T-helper 1 cell treated with Interleukin-12 subunit alpha and Interleukin-12 subunit beta and Interleukin-4 antibody, amounts not matched to agents 30 ng/mL and 1 ng/mL, for 36 hours (primary cell): ENCODE measurements at regions not wholly inside any gene's neighbourhood (a gene's known extent, or its start where the extent isn't known, plus 50 kb on each side); places are given as distances from the start of the nearest gene placed in this dataset.
"Not testable (repeated sequence)": the region's sequence is repeated elsewhere in the genome, so short reads cannot be mapped to it uniquely, and the experiment has no call there.

Experiments used
- intact Hi-C: fragments of 100-400 bp; cut with micrococcal nuclease; formaldehyde crosslinking; loops from one replicate; pipeline ENCODE4 v1.15.1; 2024

DNA sequence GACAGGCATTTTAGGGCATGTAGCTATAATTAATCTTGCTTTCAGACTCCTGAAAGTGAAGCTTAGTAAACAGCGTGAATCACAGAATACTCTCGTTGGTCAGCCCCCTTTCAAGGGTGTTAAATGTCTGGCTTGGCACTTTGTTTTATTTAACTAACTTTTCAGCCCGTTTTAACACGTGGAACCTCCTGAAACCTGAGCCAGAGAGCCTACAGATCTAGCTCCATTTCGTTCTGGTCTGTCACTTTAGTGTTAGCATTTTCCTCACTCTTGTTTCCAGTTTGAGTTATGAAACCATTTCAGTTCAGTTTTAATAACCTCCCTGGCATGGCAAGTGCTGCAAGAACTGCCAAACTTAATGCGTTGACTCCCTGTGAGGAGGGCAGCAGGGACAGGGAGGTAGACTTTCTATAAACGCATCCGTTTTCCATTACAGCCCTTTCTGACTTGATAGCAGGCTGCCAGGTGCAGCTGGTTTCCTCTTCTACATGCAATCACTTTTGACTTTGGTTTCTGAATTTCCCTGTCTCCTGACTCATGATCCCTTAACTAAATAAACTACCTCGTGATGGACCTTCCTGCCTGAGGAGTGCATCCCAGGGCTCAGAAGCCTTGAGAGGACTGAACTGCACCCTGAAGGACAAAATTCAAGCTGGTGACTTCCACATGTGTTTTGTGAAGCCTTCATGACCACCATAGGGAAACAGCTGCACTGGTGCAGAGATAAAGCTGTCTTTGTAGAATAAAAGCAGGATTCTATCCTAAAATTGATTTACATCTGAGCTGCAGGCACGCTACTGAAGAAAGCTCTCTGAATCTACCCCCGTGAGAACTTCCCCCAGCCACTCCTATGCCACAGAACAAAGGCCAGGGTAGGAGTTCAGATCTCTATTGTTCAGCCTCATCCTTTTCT is 192.6 kb downstream of the DLEU7 start:
- intact Hi-C loops, result no loop called here

DNA sequence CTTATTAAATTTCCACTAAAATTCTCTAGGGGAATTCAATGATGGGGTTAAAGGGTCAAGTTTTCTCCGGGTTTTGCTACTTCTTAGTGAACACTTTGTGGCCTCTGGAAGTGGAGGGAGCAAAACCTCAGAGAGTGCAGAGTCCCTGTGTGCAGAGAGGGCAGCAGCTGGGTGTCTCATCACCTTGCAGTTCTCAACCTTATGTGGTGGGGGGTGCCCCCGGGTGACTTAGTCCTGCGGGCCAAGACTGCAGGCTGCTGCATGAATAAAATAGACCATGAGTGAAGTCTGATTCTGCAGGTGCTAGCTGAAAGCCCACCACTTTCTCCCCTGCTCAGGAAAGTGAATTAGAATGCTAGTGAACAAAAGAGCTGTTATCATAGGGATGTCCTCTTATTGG is 191.6 kb downstream of the DLEU7 start:
- intact Hi-C loops, result no loop called here

DNA sequence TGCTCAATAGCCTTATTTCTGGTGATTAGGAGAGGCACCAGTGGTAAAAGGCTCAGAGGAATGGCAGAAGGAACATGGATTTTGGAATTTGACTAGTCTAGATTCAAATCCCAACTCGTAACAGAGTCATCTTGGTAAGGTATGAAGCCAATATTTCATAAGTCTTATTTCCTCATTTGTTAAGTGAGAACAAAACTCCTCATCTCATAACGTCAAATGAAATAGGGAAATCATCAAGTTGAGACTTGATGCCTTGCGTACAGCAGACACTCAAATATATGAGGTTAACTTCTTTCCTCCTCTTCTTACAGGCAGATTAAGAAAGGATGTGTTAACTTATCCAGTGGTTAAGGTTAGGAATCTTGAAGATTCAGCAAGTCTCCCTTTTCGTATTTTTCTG is 189.2 kb downstream of the DLEU7 start:
- intact Hi-C loops, result no loop called here

DNA sequence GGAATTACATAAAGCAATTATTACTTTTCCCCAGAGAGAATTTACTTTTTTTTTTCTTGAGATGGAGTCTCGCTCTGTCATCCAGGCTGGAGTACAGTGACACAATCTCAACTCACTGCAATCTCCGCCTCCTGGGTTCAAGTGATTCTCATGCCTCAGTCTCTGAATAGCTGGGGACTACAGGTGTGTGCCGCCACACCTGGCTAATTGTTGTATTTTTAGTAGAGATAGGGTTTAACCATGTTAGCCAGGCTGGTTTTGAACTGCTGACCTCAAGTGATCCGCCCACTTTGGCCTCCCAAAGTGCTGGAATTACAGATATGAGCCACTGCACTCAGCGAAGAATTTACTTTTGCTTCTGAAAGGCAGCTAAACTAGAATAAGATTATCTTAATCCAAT is 181.6 kb downstream of the DLEU7 start:
- intact Hi-C loops, result not testable (repeated sequence)

DNA sequence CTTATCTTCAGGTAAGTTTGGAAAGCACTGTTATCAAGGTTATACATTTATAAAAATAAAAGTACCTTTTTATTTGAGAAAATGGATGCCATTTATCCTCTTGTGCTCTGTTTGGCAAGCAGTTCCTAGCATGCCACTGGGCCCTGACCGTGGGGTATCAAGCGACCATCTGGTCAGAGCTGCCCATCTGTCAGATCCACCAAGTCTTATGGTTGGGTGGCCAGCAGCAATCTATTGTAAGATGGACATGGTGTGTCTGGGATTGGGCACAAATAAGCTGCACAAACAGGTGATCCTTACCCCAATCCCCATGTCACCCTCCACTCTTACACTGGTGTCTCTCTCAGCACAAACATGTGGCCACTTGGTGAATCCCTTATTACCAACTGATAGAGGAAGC is 178.5 kb downstream of the DLEU7 start:
- intact Hi-C loops, result no loop called here

DNA sequence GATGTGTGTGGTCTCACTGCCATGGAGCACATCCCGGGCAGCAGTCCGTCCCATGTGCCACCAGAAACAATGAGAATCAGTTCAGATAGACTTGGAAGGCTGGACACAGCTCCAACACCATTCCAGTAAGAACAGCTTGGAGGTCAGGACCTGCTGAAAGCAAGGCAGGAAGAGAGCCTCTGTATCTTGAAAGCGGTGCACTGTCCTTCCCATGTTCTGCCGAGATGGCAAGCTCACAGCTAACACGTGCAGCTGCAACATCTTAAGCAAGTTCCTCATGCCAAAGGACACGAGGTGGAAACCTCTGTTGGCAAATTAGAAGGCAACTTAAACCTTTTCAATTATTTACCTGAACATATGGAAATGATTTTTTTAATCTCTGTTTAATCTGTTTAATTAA is 175.4 kb downstream of the DLEU7 start:
- intact Hi-C loops, result no loop called here

DNA sequence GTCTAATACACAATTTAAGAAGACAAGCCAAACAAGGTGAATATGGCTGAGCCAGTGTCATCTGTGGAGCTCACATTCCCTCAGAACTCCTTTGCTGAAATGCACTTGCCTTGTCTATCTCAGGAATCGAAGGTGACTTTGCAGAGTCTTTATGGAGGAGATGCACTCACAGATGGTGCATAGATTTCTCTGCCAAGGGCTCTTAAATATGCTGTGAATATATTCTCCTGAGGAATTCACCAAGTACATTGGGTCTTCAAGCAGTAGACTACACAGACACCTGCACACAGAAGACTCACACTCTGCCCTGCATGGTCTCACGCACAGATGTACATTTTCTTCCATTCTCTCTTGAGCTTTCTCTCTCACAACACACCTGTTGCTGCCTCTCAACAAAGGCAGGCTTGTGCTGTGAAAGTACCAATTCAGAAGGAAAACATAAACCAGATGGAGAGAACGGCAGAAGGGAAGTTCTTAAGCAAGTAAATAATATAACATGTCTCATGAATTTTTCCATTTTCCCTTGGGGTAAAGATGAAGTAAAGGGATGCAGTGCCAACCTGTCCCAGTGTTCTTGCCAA is 174.7 kb downstream of the DLEU7 start:
- intact Hi-C loops, result no loop called here

DNA sequence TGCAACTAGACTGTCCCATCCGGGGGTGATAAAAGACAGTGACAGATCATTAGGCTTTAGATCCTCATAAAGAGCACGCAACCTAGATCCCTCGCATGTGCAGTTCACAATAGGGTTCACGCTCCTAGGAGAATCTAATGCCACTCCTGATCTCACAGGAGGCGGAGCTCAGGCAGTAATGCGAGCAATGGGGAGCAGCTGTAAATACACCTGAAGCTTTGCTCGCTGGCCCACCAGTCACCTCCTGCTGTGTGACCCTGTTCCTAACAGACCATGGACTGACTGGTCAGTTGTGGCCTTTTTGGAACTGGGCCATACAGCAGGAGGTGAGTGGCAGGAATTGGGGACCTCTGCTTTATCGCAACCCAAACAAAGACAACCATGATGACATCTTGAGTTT is 173.2 kb downstream of the DLEU7 start:
- intact Hi-C loops, result no loop called here

DNA sequence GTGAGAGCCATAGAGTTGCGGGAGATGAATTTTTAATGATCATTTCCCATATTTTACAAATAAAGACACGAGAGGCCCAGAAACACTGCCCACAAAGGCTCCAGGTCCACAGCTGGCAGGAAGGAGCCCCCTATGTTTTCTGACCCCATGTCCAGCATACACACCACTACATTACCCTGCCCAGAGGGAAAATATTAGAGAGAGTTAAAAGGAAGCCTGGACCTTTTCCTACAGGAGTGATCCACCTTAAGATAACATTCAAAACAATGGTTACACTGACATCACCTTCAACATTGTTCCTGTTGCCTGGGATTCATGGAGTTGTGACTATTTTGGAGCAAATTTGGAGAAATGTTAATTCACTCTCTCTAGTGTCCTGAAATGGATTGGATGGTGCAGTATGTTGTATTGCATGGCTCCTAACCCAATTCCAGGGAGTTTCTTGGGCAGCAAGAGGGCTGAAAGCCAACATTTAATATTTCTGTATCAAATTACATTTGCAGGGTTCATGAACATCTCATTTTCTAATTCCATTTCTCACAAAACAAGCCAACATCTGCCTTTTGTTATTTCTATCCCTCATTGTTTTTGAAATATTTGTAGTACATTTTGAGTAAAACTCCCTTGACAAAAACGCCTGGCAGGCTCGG is 172.5 kb downstream of the DLEU7 start:
- intact Hi-C loops, result no loop called here

DNA sequence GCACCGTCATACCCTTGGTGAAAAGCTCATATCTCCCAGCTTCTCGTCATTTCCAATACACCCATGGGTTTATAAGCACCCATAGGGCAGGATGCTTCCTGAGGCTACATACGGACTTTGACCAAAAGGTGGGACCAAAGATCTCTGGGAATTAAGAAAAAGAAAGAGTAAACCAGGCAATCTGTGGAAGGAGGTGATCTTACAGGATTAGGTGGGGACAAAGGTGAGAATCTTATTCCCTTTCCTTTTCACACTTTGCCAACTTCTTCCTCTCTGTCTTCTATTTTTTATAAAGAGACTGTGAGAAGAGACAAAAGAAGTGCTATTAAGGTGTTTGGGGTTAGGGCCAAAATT is 172.0 kb downstream of the DLEU7 start:
- intact Hi-C loops, result no loop called here

DNA sequence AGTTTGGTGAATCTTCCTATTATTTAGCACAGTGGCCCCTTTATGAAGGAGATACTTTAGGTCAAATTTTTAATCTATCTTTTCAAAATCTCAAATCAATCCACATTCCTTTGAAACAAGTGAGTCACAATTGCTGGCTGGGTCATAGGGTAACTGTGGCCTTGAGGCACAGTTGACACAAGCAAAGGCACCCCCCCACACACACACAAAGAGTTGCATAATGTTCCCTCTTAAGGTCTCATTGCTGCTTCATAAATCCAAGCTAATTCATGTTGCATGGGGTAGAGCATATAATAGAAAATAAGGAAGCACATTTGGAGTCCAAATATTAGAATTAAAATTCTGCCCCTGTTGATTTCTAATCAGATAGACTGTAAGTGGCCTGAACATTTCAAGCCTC is 171.5 kb downstream of the DLEU7 start:
- intact Hi-C loops, result no loop called here

DNA sequence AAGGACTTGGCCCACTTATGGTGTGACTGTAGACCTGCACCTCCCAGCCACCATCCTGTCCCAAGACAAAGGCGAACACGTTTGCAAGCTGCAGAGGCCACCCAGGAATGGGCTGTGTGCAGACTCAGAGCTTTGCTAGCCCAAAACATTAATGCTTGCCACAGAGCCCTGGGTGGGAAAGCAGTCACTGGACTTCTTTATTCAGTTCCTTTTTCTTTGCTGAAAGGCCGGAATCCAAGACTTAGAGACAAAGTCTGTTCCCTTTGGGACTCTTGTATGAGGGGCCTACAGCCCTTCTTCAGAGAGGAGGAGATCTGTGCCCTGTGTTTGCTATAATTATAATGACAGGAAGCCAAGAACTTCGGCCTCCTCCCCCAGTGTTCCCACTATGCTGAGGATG is 167.8 kb downstream of the DLEU7 start:
- intact Hi-C loops, result no loop called here

DNA sequence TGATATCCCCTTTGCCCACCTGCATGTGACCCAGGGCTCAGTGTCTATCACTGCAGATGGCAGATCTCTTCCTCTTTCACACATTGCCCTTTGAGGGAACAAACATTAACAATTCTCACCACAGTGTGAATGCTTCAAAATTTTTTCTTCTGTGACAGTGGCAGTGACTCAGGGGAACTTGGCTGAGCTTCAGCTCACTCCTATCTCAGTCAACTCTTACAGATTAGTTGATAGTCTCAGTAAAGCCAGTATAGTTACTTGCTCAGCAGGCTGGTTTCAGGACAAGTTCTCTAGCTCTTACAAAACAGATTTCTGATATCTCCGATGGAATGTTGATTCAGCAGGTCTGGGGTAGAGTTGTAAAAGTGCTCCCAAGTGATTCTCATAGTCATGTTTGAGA is 166.9 kb downstream of the DLEU7 start:
- intact Hi-C loops, result no loop called here

DNA sequence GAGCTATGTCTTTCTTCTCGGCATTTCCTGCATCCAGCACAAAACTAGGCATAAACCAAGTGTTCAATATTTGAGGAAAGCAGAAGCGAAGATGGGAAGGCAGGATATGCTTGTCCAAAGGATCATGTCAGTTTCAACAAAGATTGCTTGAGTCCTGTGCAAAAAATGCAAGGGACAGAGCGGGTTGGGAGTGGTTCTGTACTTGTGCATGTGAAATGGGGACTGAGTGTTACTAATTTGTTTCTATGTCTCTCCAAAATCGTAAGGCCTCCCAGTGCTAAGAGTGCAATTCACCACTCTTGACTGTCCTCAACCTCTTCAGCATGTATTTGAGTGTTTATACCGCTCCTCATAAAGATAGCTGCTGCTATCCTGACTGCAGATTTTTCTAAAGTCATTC is 166.2 kb downstream of the DLEU7 start:
- intact Hi-C loops, result no loop called here

DNA sequence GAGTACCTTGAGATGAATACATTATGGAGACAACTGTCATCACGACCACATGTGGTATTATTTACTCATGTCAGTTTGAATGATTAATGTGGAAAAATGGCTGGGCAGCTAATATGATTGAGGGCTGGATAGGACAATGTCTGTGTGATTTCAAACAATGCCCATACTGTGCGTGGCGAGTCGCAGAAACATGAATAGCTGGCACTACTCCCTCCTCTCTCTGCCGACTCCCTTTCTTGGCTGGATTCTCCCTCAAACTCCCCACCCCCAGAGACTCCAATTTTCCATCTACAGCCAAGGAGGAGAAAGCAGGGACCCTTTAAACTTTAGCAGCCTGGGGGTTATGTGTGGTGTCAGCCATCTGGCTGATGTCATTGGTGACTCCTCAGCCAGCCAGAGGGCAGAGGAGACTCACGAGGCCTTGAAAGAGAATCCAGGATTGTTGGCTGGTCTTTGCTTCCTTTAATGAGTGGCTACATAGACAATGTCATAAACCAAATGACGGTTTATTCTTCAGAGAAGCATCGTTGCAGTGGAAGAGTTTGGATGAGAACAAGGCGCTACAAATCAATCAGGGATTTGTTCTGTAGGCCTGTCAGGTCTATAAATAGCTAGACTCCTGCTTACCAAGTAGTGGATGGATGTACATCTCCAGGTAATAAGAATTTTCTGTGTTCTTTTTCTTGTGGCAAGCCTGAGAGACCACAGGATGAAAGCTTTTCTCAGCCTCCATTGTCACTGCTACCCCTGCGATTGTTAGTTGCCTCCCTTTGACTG is 165.6 kb downstream of the DLEU7 start:
- intact Hi-C loops, result no loop called here

DNA sequence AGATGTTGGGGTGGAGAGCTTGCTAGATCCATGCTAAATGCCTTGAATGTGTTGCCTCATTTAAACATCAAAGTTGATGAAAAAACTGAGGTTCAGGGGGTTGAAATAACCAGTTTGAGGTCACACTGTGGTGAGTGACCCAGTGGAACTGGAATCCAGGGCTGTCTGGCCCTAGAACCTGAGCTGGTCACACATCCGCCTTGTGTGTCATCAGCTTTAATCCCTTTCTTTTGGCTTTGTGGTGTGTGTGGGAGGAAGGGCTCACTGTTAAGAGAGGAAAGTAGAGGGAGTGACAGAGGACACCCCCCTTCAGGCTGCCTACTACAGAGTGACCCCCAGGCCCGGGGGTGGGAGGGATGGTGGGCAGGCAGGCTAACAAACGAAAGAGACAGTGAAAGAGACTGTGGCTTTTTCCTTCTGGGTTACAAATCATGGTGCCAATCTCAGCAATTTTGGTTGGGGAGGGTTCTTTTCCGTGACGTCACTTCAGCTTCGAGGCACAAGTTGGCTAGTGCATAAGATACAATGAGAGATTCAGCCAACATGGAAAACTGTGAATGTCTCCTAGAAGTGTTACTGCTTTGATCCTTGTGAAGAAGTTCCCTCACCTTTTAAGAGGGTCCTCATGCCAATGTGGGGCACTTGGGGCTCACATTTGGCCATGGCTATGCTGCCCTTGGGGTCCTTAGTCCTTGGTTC is 164.9 kb downstream of the DLEU7 start:
- intact Hi-C loops, result no loop called here

DNA sequence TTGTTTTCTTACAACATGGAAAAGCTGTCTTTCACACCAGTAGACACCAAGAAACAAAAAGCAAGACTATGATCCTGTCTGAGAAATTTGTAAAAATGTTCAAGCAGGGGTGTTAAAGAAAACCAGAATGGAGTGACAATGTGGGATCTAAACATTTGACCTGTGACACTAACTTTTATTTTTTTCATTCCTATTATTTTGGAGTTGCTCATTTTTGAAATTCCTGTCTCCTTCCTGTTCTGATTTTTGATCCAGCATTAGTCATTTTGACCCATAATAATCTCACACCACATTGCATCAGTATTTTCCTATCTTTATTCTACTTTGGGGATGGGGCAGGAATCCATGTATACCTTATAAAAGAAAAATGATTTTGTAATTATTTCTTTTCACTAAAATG is 164.2 kb downstream of the DLEU7 start:
- intact Hi-C loops, result no loop called here

DNA sequence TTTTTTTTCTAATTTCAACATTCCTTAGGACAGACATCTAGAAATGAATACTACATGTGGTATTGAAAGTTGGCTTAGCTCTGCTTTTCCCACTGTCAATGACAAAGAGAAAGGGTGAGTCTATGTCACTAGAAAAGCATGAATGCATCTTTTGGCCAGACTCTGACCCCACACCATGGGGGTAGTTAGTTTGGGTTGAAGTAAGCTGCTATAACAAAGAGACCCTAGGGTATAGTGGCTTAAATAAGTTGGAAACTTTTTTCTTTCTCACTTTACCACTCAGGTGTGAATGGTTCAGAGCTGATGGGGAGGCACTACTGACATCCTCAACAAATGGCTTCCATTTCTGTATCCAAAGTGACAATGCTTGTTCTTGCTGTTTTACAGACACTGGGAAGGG is 161.5 kb downstream of the DLEU7 start:
- intact Hi-C loops, result no loop called here

DNA sequence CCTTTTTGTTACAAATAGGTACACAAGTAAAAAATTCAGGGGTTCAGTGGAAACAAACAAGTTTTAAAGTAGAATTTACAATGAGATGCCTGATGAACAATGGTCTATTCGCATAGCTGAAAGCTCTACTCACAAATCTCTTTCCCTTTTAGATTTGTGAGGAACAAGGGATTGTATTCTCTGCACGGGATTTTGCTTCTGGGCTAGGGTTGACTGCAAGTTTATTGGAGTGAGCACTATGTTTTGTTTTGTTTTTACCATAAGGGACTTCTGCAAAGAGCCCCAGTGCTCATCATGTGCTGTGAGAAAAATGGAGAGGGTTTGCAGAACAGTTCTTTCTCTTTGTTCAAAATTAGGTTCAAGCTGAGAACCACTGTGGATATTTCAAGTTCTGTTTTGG is 160.5 kb downstream of the DLEU7 start:
- intact Hi-C loops, result no loop called here

DNA sequence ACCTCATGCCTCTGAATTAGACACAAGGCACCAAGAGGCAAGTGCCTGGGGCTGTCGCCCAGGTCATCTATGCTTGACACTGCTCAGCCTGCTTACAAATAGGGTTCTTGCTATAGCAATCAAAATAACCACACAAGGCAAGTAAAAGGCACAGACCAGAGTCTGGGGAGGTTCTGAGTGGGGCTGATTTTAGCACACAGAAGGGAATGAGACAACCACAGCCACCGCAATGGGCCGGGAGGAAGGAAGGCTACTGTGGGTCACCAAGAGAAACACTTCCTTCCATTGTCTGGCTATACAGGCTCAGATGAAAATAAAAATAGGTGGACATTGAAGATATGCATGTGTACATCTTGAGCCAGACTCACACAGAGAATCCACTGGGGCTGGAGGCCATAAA is 159.1 kb downstream of the DLEU7 start:
- intact Hi-C loops, result no loop called here

DNA sequence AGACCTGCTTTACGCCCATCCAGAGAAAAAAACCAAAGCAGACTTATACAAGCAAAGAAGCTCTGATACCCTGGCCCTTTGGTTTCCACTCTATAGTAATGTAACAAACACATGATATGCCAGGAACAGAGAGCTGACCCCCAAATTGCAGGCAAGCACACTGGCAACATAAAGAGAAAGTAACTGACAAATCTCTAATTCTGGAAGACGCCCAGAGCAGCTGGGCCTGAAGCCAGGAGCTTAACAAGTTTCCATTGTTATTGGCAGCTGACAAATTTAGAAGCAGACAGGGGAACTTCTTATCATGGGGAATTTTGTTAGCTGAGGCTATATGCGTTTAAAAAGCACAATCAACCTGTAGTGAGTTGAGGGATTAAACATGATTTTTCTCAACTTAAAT is 158.0 kb downstream of the DLEU7 start:
- intact Hi-C loops, result no loop called here
